Neural progenitor cell (in vitro differentiated cells): ENCODE measurements at regions not wholly inside any gene's neighbourhood (a gene's known extent, or its start where the extent isn't known, plus 50 kb on each side); places are given as distances from the start of the nearest gene placed in this dataset.

ENCODE experiments used
- DNase-seq: peaks from one replicate; pipeline ENCODE4 v3.0.0-alpha.2; 2016; ENCODE audit warnings: low spot score
- H2AFZ ChIP-seq: fragments of 200-600 bp; sonication (generic); replicated peaks from 2 replicates; pipeline ENCODE4 v1.6.1; 2016; ENCODE audit warnings: antibody characterized with exemption
- H3F3A ChIP-seq: fragments of 200-600 bp; sonication (generic); 2 replicates; pipeline ENCODE4 v1.6.1; 2016; ENCODE audit warnings: antibody characterized with exemption, low read depth
- H3K27ac ChIP-seq: fragments of 200-600 bp; sonication (generic); 2 replicates; pipeline ENCODE4 v1.5.1; 2016; ENCODE audit warnings: mild to moderate bottlenecking
- H3K27me3 ChIP-seq: fragments of 200-600 bp; sonication (generic); 2 replicates; pipeline ENCODE4 v1.6.1; 2016; ENCODE audit warnings: mild to moderate bottlenecking, moderate library complexity
- H3K36me3 ChIP-seq: fragments of 200-600 bp; sonication (generic); 2 replicates; pipeline ENCODE4 v1.5.1; 2016
- H3K4me1 ChIP-seq: fragments of 200-600 bp; sonication (generic); 2 replicates; pipeline ENCODE4 v1.6.1; 2016; ENCODE audit warnings: mixed run types
- H3K4me2 ChIP-seq: fragments of 200-600 bp; sonication (generic); 2 replicates; pipeline ENCODE4 v1.6.1; 2016
- H3K4me3 ChIP-seq: fragments of 200-600 bp; sonication (generic); 2 replicates; pipeline ENCODE4 v1.5.1; 2016
- H3K79me2 ChIP-seq: fragments of 200-600 bp; sonication (generic); 2 replicates; pipeline ENCODE4 v1.6.1; 2016; ENCODE audit warnings: low read depth
- H3K9ac ChIP-seq: fragments of 200-600 bp; sonication (generic); 2 replicates; pipeline ENCODE4 v1.6.1; 2016
- H3K9me3 ChIP-seq: fragments of 200-600 bp; sonication (generic); 2 replicates; pipeline ENCODE4 v1.5.1; 2016; ENCODE audit warnings: low read depth
- H4K20me1 ChIP-seq: fragments of 200-600 bp; sonication (generic); 2 replicates; pipeline ENCODE4 v1.6.1; 2016; ENCODE audit warnings: low read depth
- H3K27ac Mint-ChIP-seq: 3 replicates; pipeline ENCODE4 v1.8.0; 2021; ENCODE audit warnings: mixed read lengths
- H3K27me3 Mint-ChIP-seq: 2 replicates; pipeline ENCODE4 v1.8.0; 2022; ENCODE audit warnings: low read depth, mild to moderate bottlenecking, inconsistent platforms, moderate library complexity, mixed read lengths; ENCODE audit not compliant: insufficient read depth
- H3K36me3 Mint-ChIP-seq: 3 replicates; pipeline ENCODE4 v1.8.0; 2021; ENCODE audit warnings: mixed read lengths
- H3K4me1 Mint-ChIP-seq: 3 replicates; pipeline ENCODE4 v1.8.0; 2021; ENCODE audit warnings: mixed read lengths
- H3K4me3 Mint-ChIP-seq: 3 replicates; pipeline ENCODE4 v1.8.0; 2021; ENCODE audit warnings: mild to moderate bottlenecking, moderate library complexity, mixed read lengths
- H3K9me3 Mint-ChIP-seq: 3 replicates; pipeline ENCODE4 v1.8.0; 2020; ENCODE audit warnings: mixed read lengths
- CTCF ChIP-seq: fragments of 200-600 bp; sonication (generic); IDR thresholded peaks from 2 replicates; pipeline ENCODE4 v1.5.1; 2017; ENCODE audit warnings: antibody characterized with exemption, mild to moderate bottlenecking
- EZH2 ChIP-seq: fragments of 200-600 bp; sonication (generic); IDR thresholded peaks from 2 replicates; pipeline ENCODE4 v1.6.1; 2017; ENCODE audit warnings: antibody characterized with exemption, mild to moderate bottlenecking, moderate library complexity
- EZH2phosphoT487 ChIP-seq: fragments of 200-600 bp; sonication (generic); IDR thresholded peaks from 2 replicates; pipeline ENCODE4 v1.6.1; 2017; ENCODE audit warnings: antibody characterized with exemption

GRCh38 chr15:57832183-57832582 is 125.7 kb downstream of the POLR2M start:
- H3K4me1 Mint-ChIP-seq, result no peaks in the 10 kb centered on the region
- H3K27ac Mint-ChIP-seq, result no peak overlapping the region
- no peaks in the 10 kb centered on the region for H3K36me3 ChIP-seq
- no peak overlapping the region for H3K9ac ChIP-seq
- H2AFZ ChIP-seq, result no peak overlapping the region
- H3K4me3 ChIP-seq, result no peak overlapping the region
- H3K4me1 ChIP-seq, result no peaks in the 10 kb centered on the region
- H3K4me2 ChIP-seq, result no peak overlapping the region
- no peaks in the 10 kb centered on the region for H3K36me3 Mint-ChIP-seq
- no peak for DNase-seq
- TF ChIP-seq EZH2 (no peak), EZH2phosphoT487 (no peak), CTCF (no peak)
- H3F3A ChIP-seq, result no peaks in the 10 kb centered on the region
- H3K4me3 Mint-ChIP-seq, result no peak overlapping the region
- peaks cover 2% of the 10 kb centered on the region for H3K27me3 Mint-ChIP-seq
- H3K27ac ChIP-seq, result no peak overlapping the region
- no peaks in the 10 kb centered on the region for H3K79me2 ChIP-seq
- H3K27me3 ChIP-seq, result no peaks in the 10 kb centered on the region
- H4K20me1 ChIP-seq, result no peaks in the 10 kb centered on the region
- peaks cover 4% of the 10 kb centered on the region for H3K9me3 Mint-ChIP-seq
- no peaks in the 10 kb centered on the region for H3K9me3 ChIP-seq

- no peaks in the 10 kb centered on the region for H3K27me3 ChIP-seq
- no peaks in the 10 kb centered on the region for H4K20me1 ChIP-seq
- peaks cover 2% of the 10 kb centered on the region for H3K27me3 Mint-ChIP-seq
- H3K27ac Mint-ChIP-seq, result no peak overlapping the region
- H2AFZ ChIP-seq, result no peak overlapping the region
- no peaks in the 10 kb centered on the region for H3K4me1 Mint-ChIP-seq
- H3K4me1 ChIP-seq, result no peaks in the 10 kb centered on the region
- H3K4me3 Mint-ChIP-seq, result no peak overlapping the region
- H3K9ac ChIP-seq, result no peak overlapping the region
- no peak overlapping the region for H3K4me3 ChIP-seq
- peaks cover 4% of the 10 kb centered on the region for H3K9me3 Mint-ChIP-seq
- no peak for TF ChIP-seq EZH2
- no peak for TF ChIP-seq EZH2phosphoT487
- no peak for TF ChIP-seq CTCF
- H3K27ac ChIP-seq, result no peak overlapping the region
- no peaks in the 10 kb centered on the region for H3K79me2 ChIP-seq
- DNase-seq, result no peak
- H3K4me2 ChIP-seq, result no peak overlapping the region
- H3K36me3 Mint-ChIP-seq, result no peaks in the 10 kb centered on the region
- H3F3A ChIP-seq, result no peaks in the 10 kb centered on the region
- H3K9me3 ChIP-seq, result no peaks in the 10 kb centered on the region
- no peaks in the 10 kb centered on the region for H3K36me3 ChIP-seq
Observed at GRCh38 chr15:57835119-57835518, 128.6 kb downstream of the POLR2M start.

- no peak for TF ChIP-seq CTCF
- TF ChIP-seq EZH2phosphoT487, result no peak
- TF ChIP-seq EZH2, result no peak
- H3K27me3 Mint-ChIP-seq, result peaks cover 2% of the 10 kb centered on the region
- Histone ChIP-seq H3K4me3 (no peak overlapping the region), H3K36me3 (no peaks in the 10 kb centered on the region), H3K27me3 (no peaks in the 10 kb centered on the region), H3K9me3 (no peaks in the 10 kb centered on the region), H3F3A (no peaks in the 10 kb centered on the region), H2AFZ (no peak overlapping the region), H4K20me1 (no peaks in the 10 kb centered on the region), H3K4me2 (no peak overlapping the region), H3K27ac (no peak overlapping the region), H3K79me2 (no peaks in the 10 kb centered on the region), H3K4me1 (peaks cover 7% of the 10 kb centered on the region), H3K9ac (no peak overlapping the region)
- H3K36me3 Mint-ChIP-seq, result no peaks in the 10 kb centered on the region
- no peak for DNase-seq
- no peak overlapping the region for H3K4me3 Mint-ChIP-seq
- H3K4me1 Mint-ChIP-seq, result no peaks in the 10 kb centered on the region
- H3K9me3 Mint-ChIP-seq, result no peaks in the 10 kb centered on the region
- H3K27ac Mint-ChIP-seq, result no peak overlapping the region
Observed at GRCh38 chr15:57849317-57849716, 142.8 kb downstream of the POLR2M start.

- Mint-ChIP-seq H3K36me3 (no peaks in the 10 kb centered on the region), H3K9me3 (no peaks in the 10 kb centered on the region), H3K27me3 (peaks cover 2% of the 10 kb centered on the region), H3K4me1 (no peaks in the 10 kb centered on the region), H3K4me3 (no peak overlapping the region), H3K27ac (no peak overlapping the region)
- H3K27me3 ChIP-seq, result no peaks in the 10 kb centered on the region
- peaks cover 7% of the 10 kb centered on the region for H3K4me1 ChIP-seq
- H3K4me2 ChIP-seq, result no peak overlapping the region
- no peak overlapping the region for H2AFZ ChIP-seq
- H4K20me1 ChIP-seq, result no peaks in the 10 kb centered on the region
- no peak overlapping the region for H3K9ac ChIP-seq
- H3K9me3 ChIP-seq, result no peaks in the 10 kb centered on the region
- H3K27ac ChIP-seq, result no peak overlapping the region
- no peak for TF ChIP-seq EZH2phosphoT487
- TF ChIP-seq CTCF, result no peak
- TF ChIP-seq EZH2, result no peak
- no peaks in the 10 kb centered on the region for H3K79me2 ChIP-seq
- no peaks in the 10 kb centered on the region for H3F3A ChIP-seq
- no peaks in the 10 kb centered on the region for H3K36me3 ChIP-seq
- DNase-seq, result no peak
- no peak overlapping the region for H3K4me3 ChIP-seq
Observed at GRCh38 chr15:57854531-57854930, 148.0 kb downstream of the POLR2M start.
